ENCODE measurements at regions not wholly inside any gene's neighbourhood (a gene's known extent, or its start where the extent isn't known, plus 50 kb on each side); places are given as distances from the start of the nearest gene placed in this dataset.

GRCh38 chr6:93801101-93801847, 381.9 kb upstream of the EPHA7 start:
- Histone ChIP-seq H3K9me3 (ENCODE audit: insufficient read depth, low read length) (no peaks in the 10 kb centered on the region), H3K27ac (ENCODE audit: low read length) (no peak overlapping the region), H3K79me2 (ENCODE audit: low read length) (no peaks in the 10 kb centered on the region), H4K20me1 (ENCODE audit: insufficient read depth, low read length) (no peaks in the 10 kb centered on the region), H3K4me2 (ENCODE audit: low read length) (no peak overlapping the region), H3K4me1 (ENCODE audit: low read length) (no peaks in the 10 kb centered on the region), H3K4me3 (ENCODE audit: low read length) (no peak overlapping the region), H2AFZ (ENCODE audit: low read depth, low read length) (no peak overlapping the region), H3K9ac (ENCODE audit: low read length) (no peak overlapping the region), H3K36me3 (replicated peaks; ENCODE audit: low read depth, low read length) (no peaks in the 10 kb centered on the region), H3K27me3 (ENCODE audit: low read depth, low read length) (no peaks in the 10 kb centered on the region)
- no peak for TF ChIP-seq EZH2phosphoT487 (IDR thresholded peaks at IDR 0.05; ENCODE audit: low read depth)
- TF ChIP-seq, protein P1, sequence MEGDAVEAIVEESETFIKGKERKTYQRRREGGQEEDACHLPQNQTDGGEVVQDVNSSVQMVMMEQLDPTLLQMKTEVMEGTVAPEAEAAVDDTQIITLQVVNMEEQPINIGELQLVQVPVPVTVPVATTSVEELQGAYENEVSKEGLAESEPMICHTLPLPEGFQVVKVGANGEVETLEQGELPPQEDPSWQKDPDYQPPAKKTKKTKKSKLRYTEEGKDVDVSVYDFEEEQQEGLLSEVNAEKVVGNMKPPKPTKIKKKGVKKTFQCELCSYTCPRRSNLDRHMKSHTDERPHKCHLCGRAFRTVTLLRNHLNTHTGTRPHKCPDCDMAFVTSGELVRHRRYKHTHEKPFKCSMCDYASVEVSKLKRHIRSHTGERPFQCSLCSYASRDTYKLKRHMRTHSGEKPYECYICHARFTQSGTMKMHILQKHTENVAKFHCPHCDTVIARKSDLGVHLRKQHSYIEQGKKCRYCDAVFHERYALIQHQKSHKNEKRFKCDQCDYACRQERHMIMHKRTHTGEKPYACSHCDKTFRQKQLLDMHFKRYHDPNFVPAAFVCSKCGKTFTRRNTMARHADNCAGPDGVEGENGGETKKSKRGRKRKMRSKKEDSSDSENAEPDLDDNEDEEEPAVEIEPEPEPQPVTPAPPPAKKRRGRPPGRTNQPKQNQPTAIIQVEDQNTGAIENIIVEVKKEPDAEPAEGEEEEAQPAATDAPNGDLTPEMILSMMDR (IDR thresholded peaks at IDR 0.05; ENCODE audit: low read depth, low read length): no peak

DNA sequence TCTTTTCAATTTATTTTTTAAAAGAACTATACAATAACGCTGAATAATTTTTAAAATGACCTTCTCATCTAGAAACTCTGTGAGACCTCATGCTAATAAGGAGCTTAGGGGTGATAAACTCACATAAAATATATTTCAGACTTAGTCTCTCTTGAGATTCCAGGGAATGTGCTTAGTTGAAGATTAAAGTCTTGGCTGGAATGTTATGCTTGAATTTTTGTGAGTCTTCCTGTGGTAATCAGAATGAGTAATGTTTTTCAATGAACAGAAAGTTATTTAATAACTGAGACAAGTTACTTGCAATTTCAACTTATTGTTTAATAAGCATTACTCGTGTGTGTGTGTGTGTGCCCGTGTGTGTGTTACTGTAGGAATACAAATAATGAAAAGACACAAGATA, 379.9 kb upstream of the EPHA7 start:
- Histone ChIP-seq H3K27me3 (ENCODE audit: low read depth, low read length) (no peaks in the 10 kb centered on the region), H3K4me2 (ENCODE audit: low read length) (no peak overlapping the region), H3K9me3 (ENCODE audit: insufficient read depth, low read length) (no peaks in the 10 kb centered on the region), H3K79me2 (ENCODE audit: low read length) (no peaks in the 10 kb centered on the region), H3K4me3 (ENCODE audit: low read length) (no peak overlapping the region), H3K9ac (ENCODE audit: low read length) (no peak overlapping the region), H4K20me1 (ENCODE audit: insufficient read depth, low read length) (no peaks in the 10 kb centered on the region), H2AFZ (ENCODE audit: low read depth, low read length) (no peak overlapping the region), H3K4me1 (ENCODE audit: low read length) (peaks cover 2% of the 10 kb centered on the region), H3K27ac (ENCODE audit: low read length) (no peak overlapping the region), H3K36me3 (replicated peaks; ENCODE audit: low read depth, low read length) (no peaks in the 10 kb centered on the region)
- TF ChIP-seq, protein P1 (IDR thresholded peaks at IDR 0.05; ENCODE audit: low read depth, low read length): no peak
- no peak for TF ChIP-seq EZH2phosphoT487 (IDR thresholded peaks at IDR 0.05; ENCODE audit: low read depth)

- no peak overlapping the region for H3K27ac ChIP-seq (ENCODE audit: low read length)
- peaks cover 6% of the 10 kb centered on the region for H3K4me1 ChIP-seq (ENCODE audit: low read length)
- H2AFZ ChIP-seq (ENCODE audit: low read depth, low read length): no peak overlapping the region
- H3K79me2 ChIP-seq (ENCODE audit: low read length): no peaks in the 10 kb centered on the region
- no peaks in the 10 kb centered on the region for H4K20me1 ChIP-seq (ENCODE audit: insufficient read depth, low read length)
- no peak overlapping the region for H3K4me2 ChIP-seq (ENCODE audit: low read length)
- H3K9ac ChIP-seq (ENCODE audit: low read length): no peak overlapping the region
- no peaks in the 10 kb centered on the region for H3K36me3 ChIP-seq (replicated peaks; ENCODE audit: low read depth, low read length)
- H3K27me3 ChIP-seq (ENCODE audit: low read depth, low read length): no peaks in the 10 kb centered on the region
- TF ChIP-seq, protein P1 (IDR thresholded peaks at IDR 0.05; ENCODE audit: low read depth, low read length): no peak
- TF ChIP-seq EZH2phosphoT487 (IDR thresholded peaks at IDR 0.05; ENCODE audit: low read depth): no peak
- no peak overlapping the region for H3K4me3 ChIP-seq (ENCODE audit: low read length)
- H3K9me3 ChIP-seq (ENCODE audit: insufficient read depth, low read length): no peaks in the 10 kb centered on the region
These were observed 374.8 kb upstream of the EPHA7 start for GRCh38 chr6:93794166-93794565.

- TF ChIP-seq, protein P1 (IDR thresholded peaks at IDR 0.05; ENCODE audit: low read depth, low read length): no peak
- no peak for TF ChIP-seq EZH2phosphoT487 (IDR thresholded peaks at IDR 0.05; ENCODE audit: low read depth)
- Histone ChIP-seq H3K79me2 (ENCODE audit: low read length) (no peaks in the 10 kb centered on the region), H3K4me1 (ENCODE audit: low read length) (peaks cover 6% of the 10 kb centered on the region), H3K4me3 (ENCODE audit: low read length) (no peak overlapping the region), H2AFZ (ENCODE audit: low read depth, low read length) (no peak overlapping the region), H3K9ac (ENCODE audit: low read length) (no peak overlapping the region), H3K4me2 (ENCODE audit: low read length) (no peak overlapping the region), H3K9me3 (ENCODE audit: insufficient read depth, low read length) (no peaks in the 10 kb centered on the region), H3K27me3 (ENCODE audit: low read depth, low read length) (no peaks in the 10 kb centered on the region), H3K27ac (ENCODE audit: low read length) (no peak overlapping the region), H3K36me3 (replicated peaks; ENCODE audit: low read depth, low read length) (no peaks in the 10 kb centered on the region), H4K20me1 (ENCODE audit: insufficient read depth, low read length) (no peaks in the 10 kb centered on the region)
These were observed 373.4 kb upstream of the EPHA7 start for GRCh38 chr6:93792746-93793145.

Measured in OCI-LY3 (cell line).